Osteocyte (in vitro differentiated cells): ENCODE measurements at regions not wholly inside any gene's neighbourhood (a gene's known extent, or its start where the extent isn't known, plus 50 kb on each side); places are given as distances from the start of the nearest gene placed in this dataset.

Source experiments
- DNase-seq: peaks from one replicate; pipeline ENCODE4 v3.0.0; 2021; ENCODE audit warnings: mixed read lengths; ENCODE audit not compliant: unreplicated experiment; ENCODE audit errors: extremely low spot score
- H3K27ac Mint-ChIP-seq: one replicate; pipeline ENCODE4 v1.8.0; 2021; ENCODE audit warnings: mild to moderate bottlenecking, mixed read lengths; ENCODE audit not compliant: unreplicated experiment
- H3K27me3 Mint-ChIP-seq: one replicate; pipeline ENCODE4 v1.8.0; 2021; ENCODE audit warnings: mixed read lengths; ENCODE audit not compliant: unreplicated experiment
- H3K36me3 Mint-ChIP-seq: one replicate; pipeline ENCODE4 v1.8.0; 2021; ENCODE audit warnings: mixed read lengths; ENCODE audit not compliant: unreplicated experiment
- H3K4me1 Mint-ChIP-seq: one replicate; pipeline ENCODE4 v1.8.0; 2021; ENCODE audit warnings: mixed read lengths; ENCODE audit not compliant: unreplicated experiment
- H3K4me3 Mint-ChIP-seq: one replicate; pipeline ENCODE4 v1.8.0; 2021; ENCODE audit warnings: mild to moderate bottlenecking, moderate library complexity, mixed read lengths; ENCODE audit not compliant: unreplicated experiment
- H3K9me3 Mint-ChIP-seq: one replicate; pipeline ENCODE4 v1.8.0; 2021; ENCODE audit warnings: mixed read lengths; ENCODE audit not compliant: unreplicated experiment
- TF ChIP-seq, protein P1 (sequence below): fragments of 200-600 bp; sonication (generic); IDR thresholded peaks from 2 replicates; pipeline ENCODE4 v1.5.0; 2021; ENCODE audit warnings: antibody characterized with exemption, mild to moderate bottlenecking, moderate library complexity

DNA sequence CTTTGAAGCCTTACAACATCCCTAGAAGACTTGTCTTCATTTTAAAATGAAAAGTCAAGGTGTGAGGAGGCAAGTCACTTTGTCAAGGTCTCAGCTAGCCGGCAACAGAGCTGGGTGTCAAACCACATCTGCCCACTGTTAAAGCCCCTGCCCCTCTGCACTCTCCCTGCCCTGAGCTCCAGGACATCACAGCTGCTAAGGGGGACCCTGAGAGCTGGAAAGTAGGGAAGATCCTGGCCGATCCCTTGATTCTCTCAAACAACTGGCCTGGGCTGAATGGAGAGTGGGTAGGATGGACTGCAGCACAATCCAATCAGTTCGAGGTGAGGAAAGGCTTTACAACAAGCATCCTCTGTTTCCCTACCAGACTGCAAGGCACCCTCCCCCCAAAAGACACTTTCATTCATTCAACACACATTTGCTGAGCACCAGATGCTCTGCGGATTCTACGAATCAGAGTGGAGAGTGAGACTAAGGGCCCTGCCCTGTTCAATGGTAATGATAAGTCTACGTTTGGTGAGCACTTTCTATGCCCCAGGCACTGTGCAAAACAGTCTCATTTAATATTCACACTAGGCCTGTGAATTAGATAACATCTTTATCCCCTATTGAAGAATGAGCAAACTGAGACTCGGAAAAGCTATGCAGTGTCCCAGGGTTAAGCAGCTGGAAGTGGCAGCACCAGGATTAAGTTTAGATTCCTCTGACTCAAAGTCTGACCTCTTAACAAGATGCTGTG is 148.1 kb downstream of the HERPUD2 start:
- Mint-ChIP-seq H3K4me1 (no peaks in the 10 kb centered on the region), H3K27ac (no peak overlapping the region), H3K9me3 (no peaks in the 10 kb centered on the region), H3K36me3 (no peaks in the 10 kb centered on the region), H3K27me3 (peaks cover 58% of the 10 kb centered on the region), H3K4me3 (no peak overlapping the region)
- TF ChIP-seq, protein P1, sequence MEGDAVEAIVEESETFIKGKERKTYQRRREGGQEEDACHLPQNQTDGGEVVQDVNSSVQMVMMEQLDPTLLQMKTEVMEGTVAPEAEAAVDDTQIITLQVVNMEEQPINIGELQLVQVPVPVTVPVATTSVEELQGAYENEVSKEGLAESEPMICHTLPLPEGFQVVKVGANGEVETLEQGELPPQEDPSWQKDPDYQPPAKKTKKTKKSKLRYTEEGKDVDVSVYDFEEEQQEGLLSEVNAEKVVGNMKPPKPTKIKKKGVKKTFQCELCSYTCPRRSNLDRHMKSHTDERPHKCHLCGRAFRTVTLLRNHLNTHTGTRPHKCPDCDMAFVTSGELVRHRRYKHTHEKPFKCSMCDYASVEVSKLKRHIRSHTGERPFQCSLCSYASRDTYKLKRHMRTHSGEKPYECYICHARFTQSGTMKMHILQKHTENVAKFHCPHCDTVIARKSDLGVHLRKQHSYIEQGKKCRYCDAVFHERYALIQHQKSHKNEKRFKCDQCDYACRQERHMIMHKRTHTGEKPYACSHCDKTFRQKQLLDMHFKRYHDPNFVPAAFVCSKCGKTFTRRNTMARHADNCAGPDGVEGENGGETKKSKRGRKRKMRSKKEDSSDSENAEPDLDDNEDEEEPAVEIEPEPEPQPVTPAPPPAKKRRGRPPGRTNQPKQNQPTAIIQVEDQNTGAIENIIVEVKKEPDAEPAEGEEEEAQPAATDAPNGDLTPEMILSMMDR: no peak
- peak; percentile 42 for DNase-seq

DNA sequence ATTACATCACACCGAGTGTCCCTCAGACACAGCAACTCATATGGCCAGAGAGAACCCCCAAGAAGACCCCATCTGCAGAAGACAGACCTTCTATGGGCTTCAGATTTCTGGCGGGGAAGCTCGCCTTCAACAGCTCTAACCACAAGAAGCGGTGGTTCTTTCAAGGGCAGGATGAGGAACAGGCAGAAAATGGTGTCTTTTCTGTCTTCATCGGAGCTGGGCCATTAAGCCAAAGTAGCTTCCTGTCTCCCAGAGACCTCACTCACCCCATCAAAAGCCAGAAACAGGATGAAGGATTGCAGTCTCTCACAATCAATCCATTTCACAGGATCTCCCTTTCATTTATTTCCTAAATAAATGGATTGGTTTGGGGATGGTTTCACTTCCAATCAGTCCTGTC is 149.1 kb downstream of the HERPUD2 start:
- DNase-seq: no peak
- Mint-ChIP-seq H3K36me3 (no peaks in the 10 kb centered on the region), H3K4me1 (no peaks in the 10 kb centered on the region), H3K9me3 (no peaks in the 10 kb centered on the region), H3K4me3 (no peak overlapping the region), H3K27me3 (peaks cover 58% of the 10 kb centered on the region), H3K27ac (no peak overlapping the region)
- TF ChIP-seq, protein P1: no peak

DNA sequence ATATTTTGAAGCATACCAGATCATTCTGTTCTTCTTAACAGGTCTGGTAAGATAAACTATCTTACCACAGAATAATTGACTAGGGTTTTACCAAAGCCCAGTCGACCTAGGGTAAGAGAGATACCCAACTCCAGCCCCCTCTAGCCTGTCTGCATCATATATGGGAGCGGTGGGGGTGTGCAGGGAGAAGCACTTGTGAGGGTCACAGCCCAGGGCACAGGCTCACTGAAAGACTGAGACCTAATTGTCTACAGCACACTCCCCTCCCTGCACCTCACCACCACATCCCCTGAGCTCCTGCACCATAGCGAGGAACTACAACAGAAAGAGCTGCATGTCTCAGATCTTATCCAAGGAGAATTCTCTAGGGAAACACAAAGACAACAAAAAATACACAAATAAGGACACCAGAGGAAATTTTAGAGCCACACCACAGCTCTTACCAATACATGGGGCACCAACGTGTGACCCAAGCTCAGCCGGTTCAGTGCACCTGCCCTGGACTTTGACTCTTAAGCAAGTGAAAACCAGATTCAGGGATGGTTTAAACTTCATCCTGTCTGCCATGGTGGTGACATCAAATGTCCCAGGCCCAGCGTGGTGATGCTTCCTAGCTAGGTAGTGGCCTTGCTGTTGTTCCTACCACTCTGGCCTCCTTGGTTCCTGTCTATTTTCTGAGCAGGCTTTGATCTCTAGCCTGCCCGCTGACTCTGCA is 150.8 kb downstream of the HERPUD2 start:
- no peaks in the 10 kb centered on the region for H3K36me3 Mint-ChIP-seq
- H3K27me3 Mint-ChIP-seq: peaks cover 58% of the 10 kb centered on the region
- H3K27ac Mint-ChIP-seq: no peak overlapping the region
- peak; percentile 44 for DNase-seq
- H3K4me1 Mint-ChIP-seq: no peaks in the 10 kb centered on the region
- TF ChIP-seq, protein P1: no peak
- no peak overlapping the region for H3K4me3 Mint-ChIP-seq
- H3K9me3 Mint-ChIP-seq: no peaks in the 10 kb centered on the region

DNA sequence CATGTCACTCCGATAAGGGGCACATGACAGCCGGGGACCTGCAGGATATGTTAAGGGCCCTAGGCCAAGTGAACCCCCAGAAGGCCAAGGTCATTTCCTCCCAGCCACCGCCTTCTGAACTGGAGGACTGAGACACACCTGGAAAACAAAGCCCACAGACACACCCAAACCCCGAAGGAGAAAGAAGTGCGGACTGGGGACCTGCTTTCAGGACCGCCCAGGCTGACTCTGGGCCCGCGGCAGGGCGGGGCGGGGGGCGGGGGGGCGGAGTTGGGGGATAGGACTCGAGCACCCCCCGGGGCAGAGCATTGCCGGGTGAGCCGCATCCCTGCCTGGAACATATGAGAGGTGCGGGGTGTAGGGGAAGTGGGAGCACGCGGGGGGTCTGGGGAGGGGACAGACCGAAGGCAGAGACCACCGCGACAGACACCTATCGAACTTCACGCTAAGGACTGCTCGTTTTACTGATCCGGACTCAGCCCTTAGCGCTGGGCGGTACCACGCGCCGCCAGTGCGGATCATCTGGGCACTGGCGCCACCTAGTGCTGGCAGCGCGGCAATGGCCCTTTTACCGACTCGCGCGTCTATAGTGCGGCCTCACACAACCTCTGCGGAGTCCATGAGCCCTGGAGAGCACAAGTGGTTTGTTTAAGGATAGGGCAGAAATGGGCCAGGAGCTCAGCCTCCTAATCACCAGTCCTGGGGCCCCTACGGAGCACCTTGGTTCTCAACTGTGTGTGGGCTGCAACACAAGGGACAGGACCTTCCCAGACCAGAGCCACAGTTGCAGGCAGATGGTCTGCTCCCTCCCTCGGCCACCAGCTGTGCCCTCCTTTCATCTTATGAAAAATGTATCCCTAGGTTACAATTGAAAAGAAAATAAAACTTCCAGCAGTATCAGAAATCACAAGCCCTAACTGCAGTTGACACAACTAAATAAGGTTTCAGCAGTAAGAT is 157.6 kb downstream of the HERPUD2 start:
- Mint-ChIP-seq H3K4me3 (peak overlapping the region; percentile 69), H3K27ac (no peak overlapping the region), H3K4me1 (peaks cover 3% of the 10 kb centered on the region), H3K27me3 (peaks cover 38% of the 10 kb centered on the region), H3K9me3 (no peaks in the 10 kb centered on the region), H3K36me3 (no peaks in the 10 kb centered on the region)
- TF ChIP-seq, protein P1: peak; percentile 98
- DNase-seq: peak; percentile 91
